ENCODE measurements at regions not wholly inside any gene's neighbourhood (a gene's known extent, or its start where the extent isn't known, plus 50 kb on each side); places are given as distances from the start of the nearest gene placed in this dataset.

GRCh38 chr1:195516036-195516435 is 1092.2 kb downstream of the KCNT2 start:
- TF ChIP-seq CTCF (IDR thresholded peaks at IDR 0.05) (no peak), ZFX (IDR thresholded peaks at IDR 0.05; ENCODE audit: borderline replicate concordance) (no peak)

All from 22Rv1 (cell line).